HTR-8/SVneo (cell line): ENCODE measurements at regions not wholly inside any gene's neighbourhood (a gene's known extent, or its start where the extent isn't known, plus 50 kb on each side); places are given as distances from the start of the nearest gene placed in this dataset.

Experiments
- DNase-seq: peaks from one replicate; pipeline ENCODE4 v3.0.0; 2011; ENCODE audit warnings: low spot score, mixed read lengths; ENCODE audit not compliant: insufficient read length
- FAIRE-seq: peaks from 2 replicates; lab custom pipeline; 2011; peaks lifted over from hg19 to GRCh38; lab: Jason Lieb, UNC

- FAIRE-seq (no peak), DNase-seq (peak; percentile 15)
These were observed 919.0 kb downstream of the EFNB2 start for GRCh38 chr13:105616333-105617075.

- DNase-seq, result no peak
- no peak for FAIRE-seq
These were observed 922.9 kb downstream of the EFNB2 start for GRCh38 chr13:105612541-105612940.

GRCh38 chr13:105611424-105611823 is 924.0 kb downstream of the EFNB2 start:
- no peak for FAIRE-seq
- DNase-seq, result no peak

GRCh38 chr13:105608104-105608503 is 927.4 kb downstream of the EFNB2 start:
- FAIRE-seq, result no peak
- DNase-seq, result no peak

- FAIRE-seq (no peak), DNase-seq (no peak)
These were observed 928.0 kb downstream of the EFNB2 start for GRCh38 chr13:105607426-105607825.

GRCh38 chr13:105607016-105607415 is 928.4 kb downstream of the EFNB2 start:
- no peak for FAIRE-seq
- no peak for DNase-seq

- no peak for FAIRE-seq
- DNase-seq, result no peak
These were observed 932.3 kb downstream of the EFNB2 start for GRCh38 chr13:105602956-105603670.

- FAIRE-seq (no peak), DNase-seq (no peak)
These were observed 935.9 kb downstream of the EFNB2 start for GRCh38 chr13:105599477-105600037.

- FAIRE-seq, result no peak
These were observed 936.9 kb downstream of the EFNB2 start for GRCh38 chr13:105598529-105598928.

GRCh38 chr13:105597573-105597972 is 937.9 kb downstream of the EFNB2 start:
- no peak for FAIRE-seq
- DNase-seq, result no peak

More at GRCh38 chr13:105598529-105598928, 936.9 kb downstream of the EFNB2 start:
- DNase-seq, result no peak

- DNase-seq (no peak), FAIRE-seq (no peak)
These were observed 940.0 kb downstream of the EFNB2 start for GRCh38 chr13:105595471-105595870.

- DNase-seq, result no peak
- FAIRE-seq, result no peak
These were observed 944.2 kb downstream of the EFNB2 start for GRCh38 chr13:105591277-105591676.

- peak; percentile 16 for FAIRE-seq
- DNase-seq, result peak; percentile 18
These were observed 947.7 kb downstream of the EFNB2 start for GRCh38 chr13:105587786-105588185.

- no peak for DNase-seq
- FAIRE-seq, result no peak
These were observed 955.4 kb downstream of the EFNB2 start for GRCh38 chr13:105579821-105580710.

- FAIRE-seq, result no peak
- DNase-seq, result no peak
These were observed 962.3 kb downstream of the EFNB2 start for GRCh38 chr13:105573136-105573535.

- FAIRE-seq (no peak), DNase-seq (no peak)
These were observed 963.1 kb downstream of the EFNB2 start for GRCh38 chr13:105572401-105572800.

GRCh38 chr13:105569816-105570215 is 965.6 kb downstream of the EFNB2 start:
- FAIRE-seq (no peak), DNase-seq (no peak)

- FAIRE-seq (no peak), DNase-seq (no peak)
These were observed 967.4 kb downstream of the EFNB2 start for GRCh38 chr13:105567951-105568525.

GRCh38 chr13:105565136-105565727 is 970.2 kb downstream of the EFNB2 start:
- no peak for DNase-seq
- FAIRE-seq, result no peak

- peak; percentile 58 for FAIRE-seq
- no peak for DNase-seq
These were observed 983.4 kb downstream of the EFNB2 start for GRCh38 chr13:105552078-105552477.
